GM19035 (cell line): ENCODE measurements at regions not wholly inside any gene's neighbourhood (a gene's known extent, or its start where the extent isn't known, plus 50 kb on each side); places are given as distances from the start of the nearest gene placed in this dataset.
A peak's percentile ranks its signal among the peaks of the same experiment; 100 is the strongest.

ENCODE experiments used
- ATAC-seq: cut with Tn5 transposase; IDR thresholded peaks from one replicate; pipeline ENCODE4 v1.9.1; 2021; ENCODE audit not compliant: unreplicated experiment

- no peak for ATAC-seq
Observed at GRCh38 chr9:82149501-82149946, 161.0 kb downstream of the SPATA31D1 start.

DNA sequence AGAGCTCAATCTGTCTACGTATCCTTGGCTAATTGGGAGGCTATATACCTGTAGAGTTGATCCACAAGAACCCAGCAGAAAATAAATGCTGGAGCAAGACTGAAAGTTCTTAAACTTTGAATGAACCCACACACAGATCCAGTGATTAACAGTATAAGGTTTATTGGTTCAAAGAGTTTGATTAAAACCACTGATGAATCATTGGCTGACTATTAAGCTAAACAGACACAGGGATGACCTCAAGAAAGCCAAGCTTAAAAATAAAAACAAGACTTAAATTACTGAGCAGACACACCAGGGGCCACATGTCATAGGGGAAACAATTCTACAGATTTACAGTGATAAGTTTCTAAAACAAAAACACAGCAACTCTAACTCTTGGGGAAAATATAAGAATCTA is 163.6 kb downstream of the SPATA31D1 start:
- no peak for ATAC-seq

- ATAC-seq: peak; percentile 61
Observed at GRCh38 chr9:82153032-82153431, 164.5 kb downstream of the SPATA31D1 start.

GRCh38 chr9:82154573-82154972 is 166.0 kb downstream of the SPATA31D1 start:
- ATAC-seq: no peak

DNA sequence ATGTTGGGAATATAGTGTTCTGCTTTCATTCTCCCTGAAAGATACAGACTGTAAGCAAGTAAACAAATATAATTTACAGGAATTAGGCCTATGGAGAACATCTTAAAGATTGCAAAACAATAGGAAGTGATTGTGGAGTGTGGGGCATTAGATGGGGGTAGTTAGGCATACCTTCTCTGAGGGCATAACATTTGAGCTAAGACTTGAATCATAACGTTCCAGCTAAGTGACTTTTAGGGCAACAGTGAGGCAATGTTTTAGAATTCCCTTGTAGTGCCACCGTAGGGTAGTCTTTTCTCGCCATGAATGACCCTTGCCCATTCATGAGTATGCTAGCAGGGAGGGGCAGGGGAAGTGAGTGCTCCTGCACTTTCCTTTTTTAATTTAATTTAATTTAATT is 173.3 kb downstream of the SPATA31D1 start:
- ATAC-seq: no peak

DNA sequence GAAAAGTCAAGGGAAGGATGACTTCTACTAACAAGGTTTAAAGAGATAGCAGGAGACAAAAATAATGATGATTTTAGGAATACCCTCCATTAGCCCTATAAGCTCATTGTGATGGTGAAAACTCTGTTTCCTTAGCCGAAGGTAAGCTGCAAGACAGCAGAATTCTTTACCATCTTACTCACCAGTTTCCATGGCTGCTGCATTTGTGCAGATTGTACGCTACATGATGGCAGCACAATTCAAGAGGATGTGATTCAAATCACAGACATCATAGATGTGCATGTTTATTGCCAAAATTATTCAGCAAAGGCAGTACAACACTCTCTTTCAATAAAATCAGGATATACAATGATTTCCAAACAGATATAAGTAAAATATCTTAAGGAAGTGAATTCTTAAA is 175.6 kb downstream of the SPATA31D1 start:
- ATAC-seq: no peak

DNA sequence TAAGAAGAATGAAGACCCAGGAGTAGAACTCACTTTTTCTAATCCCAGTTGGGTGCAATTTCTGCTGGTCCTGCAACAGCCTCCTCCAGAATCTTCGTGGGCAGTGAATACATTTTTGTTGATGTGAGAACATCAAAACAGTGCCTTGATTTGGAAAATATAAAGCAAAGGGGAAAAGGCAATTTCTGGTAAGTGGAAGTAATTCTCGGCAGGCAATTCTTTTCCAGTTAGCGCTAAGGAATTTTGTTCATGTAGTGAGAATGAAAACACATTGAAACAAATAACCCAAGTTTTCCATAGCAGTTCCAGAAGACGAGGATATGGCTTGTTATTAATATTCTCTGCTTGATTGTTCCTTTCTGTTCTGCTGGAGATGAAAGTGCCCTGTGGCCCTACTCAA is 178.7 kb downstream of the SPATA31D1 start:
- no peak for ATAC-seq

DNA sequence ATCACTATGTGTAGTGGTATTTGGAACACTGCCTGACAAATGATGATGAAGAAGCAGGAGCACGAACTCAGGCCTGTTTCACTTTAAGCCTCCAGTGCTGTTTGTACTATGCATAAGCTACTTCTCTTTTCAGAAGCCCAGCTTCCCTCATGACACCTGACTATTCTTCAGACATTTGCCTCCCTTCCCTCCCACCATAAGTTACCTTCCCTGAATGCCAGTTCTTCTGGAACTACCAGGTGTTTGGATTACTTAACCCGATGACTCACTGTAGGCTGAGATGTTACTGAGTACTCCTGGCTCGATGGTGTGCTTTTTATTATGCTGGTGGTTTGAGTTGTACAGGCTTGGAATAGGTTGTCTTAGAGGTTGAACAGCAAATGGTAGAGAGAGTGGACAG is 180.0 kb downstream of the SPATA31D1 start:
- no peak for ATAC-seq

GRCh38 chr9:82170866-82171265 is 182.3 kb downstream of the SPATA31D1 start:
- ATAC-seq: no peak

DNA sequence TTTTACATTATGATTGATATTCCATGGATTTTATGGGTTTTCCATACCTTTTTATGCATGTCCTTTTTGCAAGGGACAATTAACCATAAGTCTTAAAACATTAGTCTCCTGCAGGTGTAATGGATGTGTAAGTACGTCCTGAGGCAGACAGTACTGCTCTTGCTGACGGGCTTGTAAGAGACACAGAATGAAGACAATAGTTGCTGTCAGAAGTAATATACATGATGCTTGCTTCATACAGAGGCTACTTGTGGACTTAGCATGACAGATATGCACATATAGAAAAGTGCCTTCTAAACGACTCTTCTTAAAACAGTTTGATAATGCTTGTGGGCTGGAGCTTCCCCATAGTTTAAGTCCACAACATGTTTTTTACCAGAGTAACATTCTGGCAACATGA is 182.7 kb downstream of the SPATA31D1 start:
- no peak for ATAC-seq

- ATAC-seq: no peak
Observed at GRCh38 chr9:82180711-82181110, 192.1 kb downstream of the SPATA31D1 start.

DNA sequence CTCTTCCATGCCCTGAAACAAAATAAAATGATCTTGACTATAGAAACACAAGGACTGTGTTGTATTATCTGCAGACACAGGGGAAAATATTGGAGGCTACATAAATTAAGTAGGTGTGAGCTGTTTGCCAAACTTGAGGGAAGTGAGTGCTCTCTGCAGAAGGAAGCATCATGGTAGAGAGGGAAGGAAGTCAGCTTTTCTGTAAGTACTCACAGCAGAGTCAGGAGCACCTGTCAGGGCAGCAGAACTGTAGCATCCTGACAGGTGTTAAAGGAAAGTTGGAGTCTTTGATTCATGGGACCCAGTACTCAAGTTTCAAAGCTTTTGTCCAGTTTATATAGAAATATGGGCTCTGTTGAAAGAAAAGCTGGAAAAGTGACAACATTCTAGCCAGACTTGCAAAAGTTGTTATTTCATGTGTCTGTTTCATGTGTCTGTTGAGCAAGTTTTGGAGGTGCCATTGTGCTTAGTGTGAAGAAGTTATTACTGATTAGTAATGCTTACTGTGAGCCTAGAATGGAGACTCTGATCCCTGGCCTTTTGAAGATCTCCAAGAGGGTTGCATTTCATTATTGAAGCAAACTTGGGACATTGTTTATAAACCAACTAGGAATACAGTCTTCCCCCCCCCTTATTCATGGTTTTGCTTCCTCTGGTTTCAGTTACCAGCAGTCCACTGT is 194.7 kb downstream of the SPATA31D1 start:
- no peak for ATAC-seq

DNA sequence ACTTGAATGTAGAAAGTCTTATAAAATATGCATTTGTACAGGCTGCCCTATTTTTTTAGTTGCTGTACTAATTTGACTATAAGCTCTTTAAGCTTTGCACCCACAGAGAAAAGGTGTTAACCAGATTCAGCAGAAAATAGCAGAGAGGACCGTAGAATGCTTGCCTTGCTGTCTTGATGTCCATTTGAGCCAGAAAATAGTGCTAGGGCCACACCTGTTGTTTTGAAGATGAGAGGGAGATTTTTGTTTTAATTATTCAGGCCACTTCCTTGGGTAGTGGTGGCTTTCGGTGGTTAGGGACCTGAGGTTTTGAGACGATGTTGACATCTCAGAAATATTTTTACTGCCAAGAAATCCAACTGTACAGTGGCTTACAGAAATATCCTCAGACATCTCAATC is 196.0 kb downstream of the SPATA31D1 start:
- peak; percentile 89 for ATAC-seq

DNA sequence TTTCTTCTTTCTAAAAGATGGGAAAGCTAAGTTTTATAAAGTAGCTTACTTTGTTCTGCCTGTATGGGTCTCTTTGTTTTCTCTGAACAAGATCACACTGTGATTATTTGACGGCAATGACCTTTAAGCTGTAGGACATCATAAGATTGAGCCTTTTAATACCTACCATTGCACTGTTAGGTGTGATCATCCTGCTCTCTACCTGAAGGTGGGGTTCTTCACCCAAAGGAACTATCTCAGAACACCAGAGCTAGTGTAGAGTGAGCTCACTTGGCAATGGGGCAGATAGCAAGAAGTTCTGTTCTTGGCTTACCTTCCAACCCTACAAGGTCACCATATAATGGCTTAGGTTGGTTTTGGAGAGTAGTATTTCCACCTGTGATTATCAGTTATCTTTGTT is 200.2 kb downstream of the SPATA31D1 start:
- ATAC-seq: no peak

- ATAC-seq: no peak
Observed at GRCh38 chr9:82191082-82191770, 202.7 kb downstream of the SPATA31D1 start.

- ATAC-seq: no peak
Observed at GRCh38 chr9:82192211-82192610, 203.6 kb downstream of the SPATA31D1 start.

DNA sequence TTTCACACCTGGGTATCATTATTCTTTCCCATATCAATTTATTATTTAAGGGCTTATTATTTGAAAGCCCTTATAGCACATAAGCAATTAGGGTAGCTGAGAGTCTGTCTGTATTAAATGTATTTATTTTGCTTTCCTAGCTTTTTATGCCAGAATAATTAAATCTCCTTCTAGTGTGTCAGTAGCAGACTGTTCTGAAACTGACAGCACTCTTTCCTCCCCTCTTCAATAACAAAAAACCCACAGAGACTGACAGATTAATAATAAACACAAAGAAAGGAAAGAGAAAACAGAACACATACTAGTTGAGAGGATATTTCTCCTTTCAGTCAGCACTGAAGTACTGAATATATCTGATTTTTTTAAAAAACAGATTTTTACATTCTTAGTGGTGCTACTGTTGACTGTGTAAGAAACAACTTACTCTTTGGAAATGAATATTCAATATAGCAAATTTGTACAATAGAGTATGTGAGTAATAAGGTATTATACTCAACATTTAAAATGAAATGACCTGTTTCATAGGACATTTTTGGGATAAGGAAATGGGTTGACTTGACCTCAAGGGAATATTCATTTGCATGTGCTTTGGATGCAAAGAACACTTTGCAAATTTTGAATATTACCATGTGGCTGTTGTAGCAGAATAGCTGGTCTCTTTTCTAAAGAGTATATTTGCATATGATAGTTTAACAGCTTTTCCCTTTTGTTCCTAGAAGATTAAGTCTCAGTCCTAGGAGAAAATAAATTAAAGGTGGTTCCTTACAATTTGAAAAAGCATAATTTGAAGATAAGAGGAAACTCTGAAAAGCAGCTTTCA is 208.3 kb downstream of the SPATA31D1 start:
- no peak for ATAC-seq

GRCh38 chr9:82201196-82201595 is 212.6 kb downstream of the SPATA31D1 start:
- no peak for ATAC-seq

- ATAC-seq: no peak
Observed at GRCh38 chr9:82202808-82203207, 214.2 kb downstream of the SPATA31D1 start.

DNA sequence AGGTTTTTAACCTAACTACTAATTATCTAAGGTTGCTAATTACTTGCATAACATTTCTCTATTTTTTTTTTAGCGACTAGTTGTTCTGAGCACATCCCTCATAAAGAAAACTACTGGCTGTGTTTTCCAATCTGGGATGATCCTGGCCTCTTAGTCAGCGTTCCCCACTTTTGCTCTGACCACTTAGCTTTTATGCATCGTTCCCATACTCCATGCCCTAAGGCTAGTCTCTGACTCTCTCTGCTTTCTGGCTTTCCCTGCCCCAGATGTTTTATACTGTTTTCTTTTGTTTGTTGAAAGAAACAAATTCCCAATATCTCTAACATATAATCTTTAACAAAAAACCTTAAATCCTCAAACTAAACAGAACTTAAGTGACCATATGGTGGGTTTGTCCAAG is 217.9 kb downstream of the SPATA31D1 start:
- no peak for ATAC-seq

DNA sequence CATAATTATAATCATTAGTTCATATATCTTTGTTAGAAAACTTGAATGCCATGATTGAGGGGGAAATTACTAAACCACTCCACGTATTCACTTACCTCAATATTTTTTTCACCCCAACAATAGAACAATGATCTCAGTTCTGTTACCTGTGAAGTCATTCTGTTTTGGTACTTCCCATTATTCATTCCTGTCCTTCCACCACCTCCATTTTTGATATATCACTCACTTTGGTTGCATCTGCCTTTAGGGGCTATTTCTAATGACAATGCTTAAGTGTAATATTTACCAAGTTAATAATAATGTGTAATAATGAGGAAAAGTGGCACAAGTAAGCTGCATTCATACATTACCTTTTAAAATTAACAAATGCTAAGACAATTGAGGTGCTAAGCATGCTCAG is 218.4 kb downstream of the SPATA31D1 start:
- no peak for ATAC-seq
